Stimulated activated CD4-positive, alpha-beta T cell treated with anti-CD3 and anti-CD28 coated beads, Interleukin-2, amount 100 ng/mL, for 48 hours (primary cell): ENCODE measurements at regions not wholly inside any gene's neighbourhood (a gene's known extent, or its start where the extent isn't known, plus 50 kb on each side); places are given as distances from the start of the nearest gene placed in this dataset.
"Not testable (repeated sequence)": the region's sequence is repeated elsewhere in the genome, so short reads cannot be mapped to it uniquely, and the experiment has no call there.

ENCODE experiments used
- DNase-seq, 2 donors: peaks; one replicate each; pipeline ENCODE4 v3.0.0-alpha.2; 2020

GRCh38 chr3:158026236-158026635 lies 80.0 kb downstream of the SHOX2 start:
- no peak for DNase-seq

GRCh38 chr3:158019897-158020296 lies 86.3 kb downstream of the SHOX2 start:
- not testable (repeated sequence) for DNase-seq

- no peak for DNase-seq
Observed at GRCh38 chr3:158018462-158018861, 87.8 kb downstream of the SHOX2 start.

- no peak for DNase-seq
Observed at GRCh38 chr3:158012901-158013300, 93.3 kb downstream of the SHOX2 start.

GRCh38 chr3:158005391-158006100 lies 100.7 kb downstream of the SHOX2 start:
- no peak for DNase-seq

- DNase-seq, result no peak
Observed at GRCh38 chr3:157999246-157999645, 107.0 kb downstream of the SHOX2 start.

GRCh38 chr3:157982359-157982758 lies 123.9 kb downstream of the SHOX2 start:
- DNase-seq, result no peak

- no peak for DNase-seq
Observed at GRCh38 chr3:157981819-157982218, 124.4 kb downstream of the SHOX2 start.

- DNase-seq, result no peak
Observed at GRCh38 chr3:157979022-157979421, 127.2 kb downstream of the SHOX2 start.

GRCh38 chr3:157961665-157962064 lies 144.6 kb downstream of the SHOX2 start:
- DNase-seq, result no peak

- no peak for DNase-seq
Observed at GRCh38 chr3:157958457-157958856, 147.8 kb downstream of the SHOX2 start.

- no peak for DNase-seq
Observed at GRCh38 chr3:157956850-157957249, 149.4 kb downstream of the SHOX2 start.

GRCh38 chr3:157956176-157956575 lies 150.0 kb downstream of the SHOX2 start:
- no peak for DNase-seq

GRCh38 chr3:157953565-157953964 lies 152.7 kb downstream of the SHOX2 start:
- no peak for DNase-seq

- DNase-seq, result no peak
Observed at GRCh38 chr3:157948605-157949383, 157.4 kb downstream of the SHOX2 start.

GRCh38 chr3:157939166-157939565 lies 167.1 kb downstream of the SHOX2 start:
- no peak for DNase-seq

- no peak for DNase-seq
Observed at GRCh38 chr3:157938154-157938779, 168.0 kb downstream of the SHOX2 start.

- no peak for DNase-seq
Observed at GRCh38 chr3:157931517-157931916, 174.7 kb downstream of the SHOX2 start.

GRCh38 chr3:157930000-157930780 lies 176.0 kb downstream of the SHOX2 start:
- no peak for DNase-seq

GRCh38 chr3:157926822-157927221 lies 179.4 kb downstream of the SHOX2 start:
- no peak for DNase-seq

GRCh38 chr3:157922614-157923013 lies 183.6 kb downstream of the SHOX2 start:
- no peak for DNase-seq

- no peak for DNase-seq
Observed at GRCh38 chr3:157921811-157922210, 184.4 kb downstream of the SHOX2 start.
